Sciatic nerve (tissue), 2 donors: ENCODE measurements at regions not wholly inside any gene's neighbourhood (a gene's known extent, or its start where the extent isn't known, plus 50 kb on each side); places are given as distances from the start of the nearest gene placed in this dataset.
"Not testable (repeated sequence)": the region's sequence is repeated elsewhere in the genome, so short reads cannot be mapped to it uniquely, and the experiment has no call there.

Experiments
- ATAC-seq: fragments of 200-7000 bp; cut with Tn5 transposase; one replicate; pipeline ENCODE4 v1.9.1; 2020; ENCODE audit warnings: mild to moderate bottlenecking, moderate library complexity
- DNase-seq: peaks from one replicate; pipeline ENCODE4 v3.0.0-alpha.2; 2020; ENCODE audit warnings: low spot score
- intact Hi-C: fragments of 100-400 bp; cut with DNase I; formaldehyde crosslinking; loops from one replicate; pipeline ENCODE4 v1.14.2; 2022
- donor health status: DM: no; HTN: no; CAD: no.
- donor health status: DM: no; HTN: no; CAD: no.

- ATAC-seq (no peak), DNase-seq (no peak)
- intact Hi-C loops: no loop called here
Measured at GRCh38 chr19:30066781-30067759, 125.0 kb downstream of the URI1 start.

GRCh38 chr19:30067956-30068506 is 126.0 kb downstream of the URI1 start:
- DNase-seq, intact Hi-C loops, ATAC-seq: not testable (repeated sequence)

GRCh38 chr19:30068528-30069395 is 126.7 kb downstream of the URI1 start:
- DNase-seq (peak; percentile 23), ATAC-seq (no peak)
- intact Hi-C loops: no loop called here

DNA sequence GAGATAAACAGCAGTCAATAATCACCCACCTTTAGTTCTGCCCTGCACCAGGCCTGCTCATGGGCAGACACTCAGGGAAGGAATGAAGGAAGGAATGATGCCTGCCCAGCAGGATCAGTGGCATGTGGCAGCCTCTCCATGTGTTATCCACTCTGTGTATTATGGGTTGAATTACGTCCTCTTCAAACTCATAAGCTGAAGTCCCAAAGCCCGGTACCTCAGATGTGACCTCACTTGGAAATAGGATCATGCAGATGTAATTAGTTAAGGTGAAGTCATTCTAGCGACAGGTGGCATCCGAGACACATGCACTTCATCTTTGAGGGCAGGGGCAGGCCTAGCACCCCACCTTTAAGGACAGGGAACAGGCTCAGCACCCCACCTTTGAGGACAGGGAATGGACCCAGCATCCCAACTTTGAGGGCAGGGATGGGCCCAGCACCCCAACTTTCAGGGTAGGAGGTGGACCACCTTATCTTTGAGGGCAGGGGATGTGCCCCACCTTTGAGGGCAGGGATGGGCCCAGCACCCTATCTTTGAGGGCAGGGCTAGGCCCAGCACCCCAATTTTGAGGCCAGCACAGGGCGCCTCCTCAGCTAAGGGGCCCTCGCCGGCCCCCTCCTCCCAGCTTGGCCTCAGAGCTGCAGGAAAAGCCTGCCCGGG is 127.6 kb downstream of the URI1 start:
- intact Hi-C loops: no loop called here
- DNase-seq: peak; percentile 18
- ATAC-seq: no peak

DNA sequence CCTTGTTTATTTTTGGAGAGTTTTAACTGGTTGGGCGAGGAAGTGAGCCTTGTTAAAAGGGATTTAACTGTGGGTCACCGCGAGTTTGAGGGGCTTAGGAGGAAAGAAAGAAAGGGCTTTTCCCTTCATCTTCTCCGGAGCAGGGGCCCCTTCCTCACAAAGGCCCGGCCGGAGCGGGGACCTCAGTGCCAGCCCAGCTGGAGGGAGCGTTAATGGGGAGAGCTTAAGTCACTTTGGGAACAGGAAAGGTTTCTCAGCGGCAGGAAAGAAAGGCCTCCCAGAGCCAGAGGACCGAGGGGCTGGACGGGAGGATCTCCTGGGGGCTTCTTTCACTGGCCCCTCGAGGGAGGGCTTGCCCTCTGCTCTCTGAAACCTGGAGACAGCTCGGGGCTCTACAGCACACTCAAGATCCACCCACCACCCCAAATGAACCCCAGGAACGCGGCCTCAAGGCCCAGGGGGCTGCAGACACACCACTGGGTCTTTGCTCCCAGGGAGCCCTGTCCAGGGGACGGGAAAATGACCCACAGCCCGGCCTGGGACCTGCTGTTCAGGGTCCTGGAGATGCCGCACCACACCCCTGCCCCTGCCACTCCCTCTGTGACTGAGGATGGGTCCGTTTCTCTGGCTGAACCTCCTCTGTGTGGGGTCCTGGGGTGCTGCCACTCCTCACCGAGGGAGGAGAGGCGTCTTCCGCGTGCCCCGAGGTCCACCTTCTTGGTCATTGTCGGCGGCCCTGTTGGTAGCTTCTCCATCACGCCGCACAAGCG is 128.3 kb downstream of the URI1 start:
- ATAC-seq (no peak), DNase-seq (peak; percentile 40)
- intact Hi-C loops: no loop called here

- intact Hi-C loops: no loop called here
- ATAC-seq: no peak
Measured at GRCh38 chr19:30070968-30071632, 129.1 kb downstream of the URI1 start.

DNA sequence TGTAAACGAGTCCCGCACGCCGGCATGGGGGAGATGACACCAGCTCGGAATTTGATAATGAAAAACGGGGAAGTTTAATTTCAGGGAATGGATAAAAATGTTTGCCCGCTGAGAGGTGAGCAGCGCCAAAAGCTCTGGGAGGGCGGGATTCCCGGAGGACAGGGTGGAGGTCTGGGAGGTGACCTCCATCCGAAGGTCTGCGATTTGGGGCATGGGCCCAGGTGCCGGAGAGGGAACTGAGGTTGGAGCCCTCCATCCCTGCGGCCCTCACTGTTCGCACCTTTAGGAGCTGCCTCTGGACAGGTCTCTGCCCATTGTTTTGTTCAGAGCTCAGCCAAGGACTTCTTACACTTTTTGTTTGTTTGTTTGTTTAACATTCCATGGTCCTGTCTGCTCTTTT is 129.8 kb downstream of the URI1 start:
- DNase-seq: peak; percentile 50
- intact Hi-C loops: no loop called here
- ATAC-seq: no peak

More at GRCh38 chr19:30070968-30071632, 129.1 kb downstream of the URI1 start:
- peak; percentile 58 for DNase-seq

DNA sequence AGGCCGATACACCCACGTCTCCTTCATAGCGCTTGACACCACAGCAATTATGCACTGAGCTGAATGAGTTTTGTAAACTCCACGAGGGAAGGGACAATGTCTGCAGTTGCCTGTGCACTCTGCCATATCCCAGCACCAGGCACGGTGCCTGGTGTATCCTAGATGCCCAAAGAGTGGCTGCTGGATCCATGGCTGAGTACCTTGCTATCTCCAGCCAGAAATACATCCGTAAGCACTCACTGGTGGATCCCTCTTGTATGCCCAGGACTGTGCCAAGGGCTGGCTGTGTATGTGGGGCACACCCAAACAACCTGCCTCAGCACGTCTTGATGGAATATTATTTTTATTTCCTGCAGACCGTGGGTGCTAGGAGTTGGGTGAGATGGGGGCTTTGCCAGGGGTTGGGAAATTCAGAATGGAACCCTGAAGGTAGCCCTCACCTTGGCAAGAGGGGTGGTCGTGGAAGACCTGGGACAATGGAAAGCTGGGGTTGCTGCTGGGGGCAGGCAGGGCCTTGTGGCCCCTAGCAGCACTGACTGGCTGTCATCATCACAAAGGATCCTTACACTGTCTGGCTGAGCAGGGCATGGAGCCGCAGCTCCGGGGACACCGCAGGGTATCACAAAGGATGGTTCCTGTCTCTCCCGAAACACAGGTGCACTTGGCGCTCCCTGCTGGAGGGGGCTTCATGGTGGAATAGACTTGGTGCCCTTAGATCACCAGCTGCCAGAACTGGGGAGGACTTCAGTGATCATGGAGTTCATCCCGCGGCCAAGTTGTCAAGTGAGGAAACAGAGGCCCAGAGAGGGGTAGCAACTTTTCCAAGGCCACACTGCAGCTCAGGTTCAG is 131.3 kb downstream of the URI1 start:
- peak; percentile 32 for DNase-seq
- no peak for ATAC-seq
- intact Hi-C loops: no loop called here

- intact Hi-C loops: no loop called here
- ATAC-seq (no peak), DNase-seq (no peak)
Measured at GRCh38 chr19:30074096-30074495, 132.1 kb downstream of the URI1 start.

DNA sequence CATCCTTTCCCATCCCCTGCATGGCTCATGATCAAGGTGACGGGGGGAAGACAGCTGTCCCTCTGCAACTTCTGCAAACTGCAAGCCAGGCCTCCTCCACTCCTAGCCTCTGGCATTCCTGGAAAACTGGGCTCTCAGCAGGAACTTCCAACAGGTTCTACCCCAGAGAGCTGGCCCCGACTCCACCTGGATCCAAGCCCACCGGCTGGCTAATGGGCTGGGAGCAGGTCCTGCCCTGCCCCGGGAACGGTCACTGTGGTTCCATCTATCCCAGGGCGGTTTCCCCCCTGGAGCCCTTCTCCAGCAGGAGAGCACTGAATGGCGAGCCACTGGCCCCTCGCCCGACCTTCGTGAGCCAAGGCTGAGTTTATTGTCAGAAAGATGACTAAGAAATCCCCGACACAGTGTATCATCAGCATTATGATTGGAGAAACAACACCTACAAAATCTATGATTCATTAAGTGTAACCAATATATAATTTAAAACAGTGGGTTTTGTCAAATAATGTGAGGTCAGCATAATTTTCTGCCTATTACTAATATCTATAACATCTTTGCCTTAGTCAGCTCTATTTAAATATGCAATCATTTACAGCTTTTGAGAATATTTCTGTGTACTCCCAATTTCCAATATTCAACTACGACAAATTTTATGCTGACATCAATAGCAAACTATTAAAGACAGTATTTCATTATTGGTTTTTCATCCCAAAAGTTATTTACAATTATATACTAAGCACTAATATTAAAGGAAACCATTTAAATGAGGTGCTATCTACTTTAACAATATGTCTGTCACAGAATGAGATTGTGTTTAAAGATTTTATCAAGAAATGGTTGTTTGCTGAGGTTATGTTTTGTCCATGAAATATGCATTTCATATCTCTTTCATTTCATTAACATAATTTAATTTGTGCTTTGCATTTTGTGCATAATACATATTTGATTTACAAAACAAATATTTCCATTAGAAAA is 133.0 kb downstream of the URI1 start:
- intact Hi-C loops: no loop called here

GRCh38 chr19:30076101-30076551 is 134.1 kb downstream of the URI1 start:
- no peak for ATAC-seq
- intact Hi-C loops: no loop called here
- DNase-seq: no peak

More for the DNA sequence above, 133.0 kb downstream of the URI1 start:
- DNase-seq (no peak), ATAC-seq (no peak)

- intact Hi-C loops: no loop called here
- ATAC-seq: no peak
- no peak for DNase-seq
Measured at GRCh38 chr19:30076751-30077670, 135.0 kb downstream of the URI1 start.

DNA sequence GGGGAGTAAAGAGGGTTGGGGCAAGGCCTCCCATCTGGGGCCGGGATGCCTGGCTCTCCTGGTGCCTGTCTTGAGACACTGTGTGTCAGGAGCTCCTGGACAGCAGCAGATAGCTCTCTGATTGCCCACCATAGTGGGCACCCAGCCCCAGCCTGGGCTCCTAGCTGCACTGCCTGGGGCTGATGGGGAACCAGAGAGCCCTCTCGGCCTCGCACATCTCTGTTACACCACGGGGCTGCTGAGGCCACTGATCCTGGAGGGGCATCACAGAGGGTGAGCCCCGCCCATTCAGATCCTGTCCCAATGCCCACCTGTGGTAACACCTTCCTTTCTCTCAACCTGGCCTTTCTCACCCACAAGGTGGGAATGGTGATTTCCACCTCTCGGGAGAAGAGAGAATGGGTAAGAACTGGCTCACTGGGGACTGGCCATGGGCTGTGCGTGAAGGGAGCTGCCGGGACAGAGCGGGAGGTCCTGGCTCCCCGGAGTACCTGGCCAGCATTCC is 135.9 kb downstream of the URI1 start:
- DNase-seq (peak; percentile 4), ATAC-seq (no peak)
- intact Hi-C loops: no loop called here

GRCh38 chr19:30078381-30078910 is 136.4 kb downstream of the URI1 start:
- no peak for ATAC-seq
- peak; percentile 31 for DNase-seq
- intact Hi-C loops: no loop called here
